ENCODE measurements at regions not wholly inside any gene's neighbourhood (a gene's known extent, or its start where the extent isn't known, plus 50 kb on each side); places are given as distances from the start of the nearest gene placed in this dataset.

DNA sequence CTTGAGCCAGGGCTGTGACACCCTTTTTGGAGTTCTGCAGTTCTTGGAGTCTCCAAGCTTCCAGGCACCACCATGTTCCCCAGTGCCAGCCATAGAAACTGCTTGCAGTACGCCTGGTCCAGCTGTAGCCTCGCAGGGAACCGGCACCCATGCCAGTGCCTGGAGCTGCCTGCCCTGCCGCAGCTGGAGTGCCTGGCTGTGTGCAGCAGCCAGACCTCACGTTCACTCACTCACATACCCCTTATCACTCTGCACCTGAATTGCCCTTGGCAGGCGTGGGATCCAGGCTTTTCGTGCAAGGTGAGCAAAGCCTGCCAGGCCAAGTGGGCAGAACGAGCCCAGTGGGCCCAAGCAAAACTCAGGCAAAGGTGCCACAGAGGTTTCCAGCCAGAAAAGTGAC, 77.8 kb upstream of the SHB start:
- H3K27ac ChIP-seq (ENCODE audit: low read length), result no peak overlapping the region
- TF ChIP-seq EZH2 (optimal IDR thresholded peaks at IDR 0.05; ENCODE audit: low read depth, low read length) (no peak), EZH2phosphoT487 (IDR thresholded peaks at IDR 0.05; ENCODE audit: low read length) (no peak)
- TF ChIP-seq, protein P1, sequence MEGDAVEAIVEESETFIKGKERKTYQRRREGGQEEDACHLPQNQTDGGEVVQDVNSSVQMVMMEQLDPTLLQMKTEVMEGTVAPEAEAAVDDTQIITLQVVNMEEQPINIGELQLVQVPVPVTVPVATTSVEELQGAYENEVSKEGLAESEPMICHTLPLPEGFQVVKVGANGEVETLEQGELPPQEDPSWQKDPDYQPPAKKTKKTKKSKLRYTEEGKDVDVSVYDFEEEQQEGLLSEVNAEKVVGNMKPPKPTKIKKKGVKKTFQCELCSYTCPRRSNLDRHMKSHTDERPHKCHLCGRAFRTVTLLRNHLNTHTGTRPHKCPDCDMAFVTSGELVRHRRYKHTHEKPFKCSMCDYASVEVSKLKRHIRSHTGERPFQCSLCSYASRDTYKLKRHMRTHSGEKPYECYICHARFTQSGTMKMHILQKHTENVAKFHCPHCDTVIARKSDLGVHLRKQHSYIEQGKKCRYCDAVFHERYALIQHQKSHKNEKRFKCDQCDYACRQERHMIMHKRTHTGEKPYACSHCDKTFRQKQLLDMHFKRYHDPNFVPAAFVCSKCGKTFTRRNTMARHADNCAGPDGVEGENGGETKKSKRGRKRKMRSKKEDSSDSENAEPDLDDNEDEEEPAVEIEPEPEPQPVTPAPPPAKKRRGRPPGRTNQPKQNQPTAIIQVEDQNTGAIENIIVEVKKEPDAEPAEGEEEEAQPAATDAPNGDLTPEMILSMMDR (IDR thresholded peaks at IDR 0.05; ENCODE audit: low read length), result no peak
- no peaks in the 10 kb centered on the region for H3K9me2 ChIP-seq (replicated peaks; ENCODE audit: insufficient read depth, low read length)
- no peak overlapping the region for H2AFZ ChIP-seq (ENCODE audit: low read length)
- H3K4me1 ChIP-seq (ENCODE audit: low read length), result no peaks in the 10 kb centered on the region
- H3K4me2 ChIP-seq (ENCODE audit: low read depth, low read length), result no peak overlapping the region
- H3K9me3 ChIP-seq (replicated peaks; ENCODE audit: insufficient read depth, low read length), result no peaks in the 10 kb centered on the region
- H4K20me1 ChIP-seq (ENCODE audit: insufficient read depth, low read length), result no peaks in the 10 kb centered on the region
- no peaks in the 10 kb centered on the region for H3F3A ChIP-seq (ENCODE audit: insufficient read depth, low read length)
- no peaks in the 10 kb centered on the region for H3K36me3 ChIP-seq (replicated peaks; ENCODE audit: insufficient read depth, low read length)
- H3K9ac ChIP-seq (ENCODE audit: low read length), result no peak overlapping the region
- no peak overlapping the region for H3K4me3 ChIP-seq (ENCODE audit: low read length)
- no peaks in the 10 kb centered on the region for H3K27me3 ChIP-seq (replicated peaks; ENCODE audit: insufficient read depth, low read length)
- no peaks in the 10 kb centered on the region for H3K79me2 ChIP-seq (ENCODE audit: low read length)
- no peak for DNase-seq

DNA sequence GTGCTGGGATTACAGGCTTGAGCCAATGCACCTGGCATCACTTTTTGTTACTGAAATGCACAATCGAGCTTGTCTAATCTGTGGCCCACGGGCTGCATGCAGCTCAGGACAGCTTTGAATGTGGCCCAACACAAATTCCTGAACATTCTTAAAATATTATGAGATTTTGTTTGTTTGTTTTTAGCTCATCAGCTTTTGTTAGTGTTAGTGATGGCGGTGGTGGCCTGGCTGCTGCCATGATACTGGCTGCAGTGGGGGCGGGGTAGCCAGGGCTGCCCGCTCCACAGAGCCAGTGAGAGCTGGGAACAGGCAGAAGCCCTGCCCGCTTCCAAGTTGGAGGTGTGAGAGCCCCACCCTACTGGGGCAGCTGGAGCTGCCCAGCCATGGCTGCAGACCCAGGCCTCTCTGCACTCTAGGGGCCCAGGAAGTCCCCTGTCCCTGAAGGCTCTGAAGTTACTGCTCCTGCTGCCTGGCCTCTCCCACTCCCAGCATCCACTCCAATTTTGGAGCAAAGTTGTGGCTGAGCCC, 76.6 kb upstream of the SHB start:
- no peak overlapping the region for H3K4me2 ChIP-seq (ENCODE audit: low read depth, low read length)
- no peaks in the 10 kb centered on the region for H3K4me1 ChIP-seq (ENCODE audit: low read length)
- no peaks in the 10 kb centered on the region for H3K36me3 ChIP-seq (replicated peaks; ENCODE audit: insufficient read depth, low read length)
- H3K27ac ChIP-seq (ENCODE audit: low read length), result no peak overlapping the region
- no peaks in the 10 kb centered on the region for H3K79me2 ChIP-seq (ENCODE audit: low read length)
- no peaks in the 10 kb centered on the region for H3K9me3 ChIP-seq (replicated peaks; ENCODE audit: insufficient read depth, low read length)
- TF ChIP-seq, protein P1 (IDR thresholded peaks at IDR 0.05; ENCODE audit: low read length), result no peak
- TF ChIP-seq EZH2 (optimal IDR thresholded peaks at IDR 0.05; ENCODE audit: low read depth, low read length) (no peak), EZH2phosphoT487 (IDR thresholded peaks at IDR 0.05; ENCODE audit: low read length) (no peak)
- H3K27me3 ChIP-seq (replicated peaks; ENCODE audit: insufficient read depth, low read length), result no peaks in the 10 kb centered on the region
- no peak overlapping the region for H3K4me3 ChIP-seq (ENCODE audit: low read length)
- H4K20me1 ChIP-seq (ENCODE audit: insufficient read depth, low read length), result no peaks in the 10 kb centered on the region
- no peaks in the 10 kb centered on the region for H3K9me2 ChIP-seq (replicated peaks; ENCODE audit: insufficient read depth, low read length)
- no peaks in the 10 kb centered on the region for H3F3A ChIP-seq (ENCODE audit: insufficient read depth, low read length)
- no peak overlapping the region for H2AFZ ChIP-seq (ENCODE audit: low read length)
- no peak for DNase-seq
- H3K9ac ChIP-seq (ENCODE audit: low read length), result no peak overlapping the region

DNA sequence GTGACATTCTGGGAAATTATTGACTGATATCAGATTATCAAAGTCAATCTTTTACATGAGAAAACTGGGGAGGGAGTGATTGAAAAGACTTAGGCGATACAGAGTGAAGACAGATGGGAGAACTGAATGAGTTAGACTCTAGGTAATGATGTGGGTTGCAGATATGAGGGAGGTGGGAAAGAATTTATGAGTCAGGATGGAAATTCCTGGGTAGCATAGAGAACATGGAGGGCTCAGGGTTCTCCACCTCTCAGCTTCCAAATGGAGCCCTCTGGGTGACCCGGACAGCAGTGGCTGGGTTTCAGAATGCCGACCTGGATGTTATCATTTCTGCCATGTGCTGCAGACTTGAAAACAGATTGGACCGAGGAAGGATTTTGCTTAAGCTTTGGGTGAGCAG, 75.4 kb upstream of the SHB start:
- no peak for TF ChIP-seq EZH2phosphoT487 (IDR thresholded peaks at IDR 0.05; ENCODE audit: low read length)
- TF ChIP-seq, protein P1 (IDR thresholded peaks at IDR 0.05; ENCODE audit: low read length), result no peak
- no peak for TF ChIP-seq EZH2 (optimal IDR thresholded peaks at IDR 0.05; ENCODE audit: low read depth, low read length)
- DNase-seq, result no peak
- no peaks in the 10 kb centered on the region for H3K36me3 ChIP-seq (replicated peaks; ENCODE audit: insufficient read depth, low read length)
- no peak overlapping the region for H3K4me2 ChIP-seq (ENCODE audit: low read depth, low read length)
- H3K79me2 ChIP-seq (ENCODE audit: low read length), result no peaks in the 10 kb centered on the region
- no peaks in the 10 kb centered on the region for H3K4me1 ChIP-seq (ENCODE audit: low read length)
- no peaks in the 10 kb centered on the region for H4K20me1 ChIP-seq (ENCODE audit: insufficient read depth, low read length)
- no peak overlapping the region for H3K4me3 ChIP-seq (ENCODE audit: low read length)
- no peaks in the 10 kb centered on the region for H3K27me3 ChIP-seq (replicated peaks; ENCODE audit: insufficient read depth, low read length)
- H3K9me2 ChIP-seq (replicated peaks; ENCODE audit: insufficient read depth, low read length), result no peaks in the 10 kb centered on the region
- H3F3A ChIP-seq (ENCODE audit: insufficient read depth, low read length), result no peaks in the 10 kb centered on the region
- H3K27ac ChIP-seq (ENCODE audit: low read length), result no peak overlapping the region
- H3K9ac ChIP-seq (ENCODE audit: low read length), result no peak overlapping the region
- no peak overlapping the region for H2AFZ ChIP-seq (ENCODE audit: low read length)
- no peaks in the 10 kb centered on the region for H3K9me3 ChIP-seq (replicated peaks; ENCODE audit: insufficient read depth, low read length)

All from MM.1S (cell line).